ENCODE measurements at regions not wholly inside any gene's neighbourhood (a gene's known extent, or its start where the extent isn't known, plus 50 kb on each side); places are given as distances from the start of the nearest gene placed in this dataset.

GRCh38 chr5:17709011-17709710 is 74.9 kb downstream of the TAF11L14 start:
- DNase-seq (ENCODE audit: low read depth in 1 of 2, low spot score in 1 of 2), result no peak
- Histone ChIP-seq H3K27ac (no peak overlapping the region), H3K4me1 (ENCODE audit: low read depth) (no peaks in the 10 kb centered on the region), H3K4me3 (no peak overlapping the region), H3K27me3 (no peaks in the 10 kb centered on the region), H3K36me3 (no peaks in the 10 kb centered on the region), H3K9me3 (ENCODE audit: low read depth) (no peaks in the 10 kb centered on the region)
- TF ChIP-seq, protein P1, sequence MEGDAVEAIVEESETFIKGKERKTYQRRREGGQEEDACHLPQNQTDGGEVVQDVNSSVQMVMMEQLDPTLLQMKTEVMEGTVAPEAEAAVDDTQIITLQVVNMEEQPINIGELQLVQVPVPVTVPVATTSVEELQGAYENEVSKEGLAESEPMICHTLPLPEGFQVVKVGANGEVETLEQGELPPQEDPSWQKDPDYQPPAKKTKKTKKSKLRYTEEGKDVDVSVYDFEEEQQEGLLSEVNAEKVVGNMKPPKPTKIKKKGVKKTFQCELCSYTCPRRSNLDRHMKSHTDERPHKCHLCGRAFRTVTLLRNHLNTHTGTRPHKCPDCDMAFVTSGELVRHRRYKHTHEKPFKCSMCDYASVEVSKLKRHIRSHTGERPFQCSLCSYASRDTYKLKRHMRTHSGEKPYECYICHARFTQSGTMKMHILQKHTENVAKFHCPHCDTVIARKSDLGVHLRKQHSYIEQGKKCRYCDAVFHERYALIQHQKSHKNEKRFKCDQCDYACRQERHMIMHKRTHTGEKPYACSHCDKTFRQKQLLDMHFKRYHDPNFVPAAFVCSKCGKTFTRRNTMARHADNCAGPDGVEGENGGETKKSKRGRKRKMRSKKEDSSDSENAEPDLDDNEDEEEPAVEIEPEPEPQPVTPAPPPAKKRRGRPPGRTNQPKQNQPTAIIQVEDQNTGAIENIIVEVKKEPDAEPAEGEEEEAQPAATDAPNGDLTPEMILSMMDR (IDR thresholded peaks at IDR 0.05; ENCODE audit: low read depth, low read length), result no peak

DNA sequence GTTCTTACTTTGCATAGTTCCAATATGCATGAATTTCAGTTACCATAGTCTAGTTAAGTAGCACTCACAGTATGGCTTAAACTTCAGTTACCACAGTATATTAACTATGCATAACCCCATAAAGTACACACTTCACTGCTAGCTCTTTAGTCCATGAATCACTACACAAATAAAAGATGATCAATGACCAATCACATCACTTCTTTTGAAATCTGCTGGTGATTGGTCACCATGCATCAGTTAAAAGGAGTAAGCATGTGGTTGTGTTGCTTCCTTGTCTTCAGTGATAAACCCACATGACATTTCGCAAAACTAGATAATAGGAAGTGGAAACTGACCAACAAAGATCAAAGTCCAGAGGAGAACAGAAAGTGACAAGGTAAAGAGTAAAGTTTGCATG is 79.0 kb downstream of the TAF11L14 start:
- Histone ChIP-seq H3K9me3 (ENCODE audit: low read depth) (no peaks in the 10 kb centered on the region), H3K4me3 (no peak overlapping the region), H3K36me3 (no peaks in the 10 kb centered on the region), H3K27me3 (no peaks in the 10 kb centered on the region), H3K4me1 (ENCODE audit: low read depth) (no peaks in the 10 kb centered on the region), H3K27ac (no peak overlapping the region)
- DNase-seq (ENCODE audit: low read depth in 1 of 2, low spot score in 1 of 2), result no peak
- TF ChIP-seq, protein P1 (IDR thresholded peaks at IDR 0.05; ENCODE audit: low read depth, low read length), result no peak

GRCh38 chr5:17714186-17714585 is 79.9 kb downstream of the TAF11L14 start:
- H3K27me3 ChIP-seq, result no peaks in the 10 kb centered on the region
- no peaks in the 10 kb centered on the region for H3K9me3 ChIP-seq (ENCODE audit: low read depth)
- DNase-seq (ENCODE audit: low read depth in 1 of 2, low spot score in 1 of 2), result no peak
- H3K36me3 ChIP-seq, result no peaks in the 10 kb centered on the region
- H3K4me3 ChIP-seq, result no peak overlapping the region
- TF ChIP-seq, protein P1 (IDR thresholded peaks at IDR 0.05; ENCODE audit: low read depth, low read length), result no peak
- H3K27ac ChIP-seq, result no peak overlapping the region
- no peaks in the 10 kb centered on the region for H3K4me1 ChIP-seq (ENCODE audit: low read depth)

- no peak overlapping the region for H3K4me3 ChIP-seq
- TF ChIP-seq, protein P1 (IDR thresholded peaks at IDR 0.05; ENCODE audit: low read depth, low read length), result no peak
- no peaks in the 10 kb centered on the region for H3K4me1 ChIP-seq (ENCODE audit: low read depth)
- H3K9me3 ChIP-seq (ENCODE audit: low read depth), result no peaks in the 10 kb centered on the region
- no peaks in the 10 kb centered on the region for H3K36me3 ChIP-seq
- no peak for DNase-seq (ENCODE audit: low read depth in 1 of 2, low spot score in 1 of 2)
- no peak overlapping the region for H3K27ac ChIP-seq
- H3K27me3 ChIP-seq, result no peaks in the 10 kb centered on the region
Observed at GRCh38 chr5:17719592-17719991, 85.3 kb downstream of the TAF11L14 start.

- no peaks in the 10 kb centered on the region for H3K9me3 ChIP-seq (ENCODE audit: low read depth)
- no peaks in the 10 kb centered on the region for H3K36me3 ChIP-seq
- H3K27me3 ChIP-seq, result no peaks in the 10 kb centered on the region
- no peaks in the 10 kb centered on the region for H3K4me1 ChIP-seq (ENCODE audit: low read depth)
- no peak for DNase-seq (ENCODE audit: low read depth in 1 of 2, low spot score in 1 of 2)
- H3K4me3 ChIP-seq, result no peak overlapping the region
- H3K27ac ChIP-seq, result no peak overlapping the region
- TF ChIP-seq, protein P1 (IDR thresholded peaks at IDR 0.05; ENCODE audit: low read depth, low read length), result no peak
Observed at GRCh38 chr5:17720071-17720470, 85.8 kb downstream of the TAF11L14 start.

Measured in cardiac muscle cell (in vitro differentiated cells and primary cell).